Gastrocnemius medialis (tissue), 4 donors: ENCODE measurements at regions not wholly inside any gene's neighbourhood (a gene's known extent, or its start where the extent isn't known, plus 50 kb on each side); places are given as distances from the start of the nearest gene placed in this dataset.

Source experiments
- ATAC-seq, 2 donors: fragments of 150-250 bp; one replicate each; pipeline ENCODE4 v1.9.1; 2016
- DNase-seq, 2 donors: peaks; one replicate each; pipeline ENCODE4 v3.0.0-alpha.2; 2019
- H3K27ac ChIP-seq, 4 donors: fragments of 200-600 bp; sonication (generic); 1 replicate in 1 of 4; 2 replicates in 3 of 4; pipeline ENCODE4 v1.5.1; 2016 to 2018; ENCODE audit warnings: mild to moderate bottlenecking in 2 of 4, moderate library complexity in 1 of 4
- H3K27me3 ChIP-seq, 3 donors: fragments of 200-600 bp; sonication (generic) in 2 of 3; 1 replicate in 1 of 3; 2 replicates in 2 of 3; pipeline versions ENCODE4 v1.5.1 to v1.6.0; 2016 to 2019; ENCODE audit warnings: mild to moderate bottlenecking in 1 of 3, moderate library complexity in 1 of 3
- H3K36me3 ChIP-seq, 2 donors: fragments of 200-600 bp; sonication (generic) in 1 of 2; one replicate each; pipeline ENCODE4 v1.5.1; 2017 to 2018
- H3K4me1 ChIP-seq, 2 donors: fragments of 200-600 bp; sonication (generic) in 1 of 2; one replicate each; pipeline ENCODE4 v1.5.1; 2016 to 2017; ENCODE audit warnings: mild to moderate bottlenecking in 2 of 2
- H3K4me3 ChIP-seq, 4 donors: fragments of 200-600 bp; sonication (generic) in 3 of 4; 1 replicate in 1 of 4; 2 replicates in 3 of 4; pipeline ENCODE4 v1.5.1; 2016 to 2019; ENCODE audit warnings: mild to moderate bottlenecking in 2 of 4
- H3K9me3 ChIP-seq, 3 donors: fragments of 200-600 bp; sonication (generic) in 2 of 3; 1 replicate in 1 of 3; 2 replicates in 2 of 3; pipeline ENCODE4 v1.5.1; 2016 to 2019
- CTCF ChIP-seq, 5 experiments: fragments of 450-650 bp in 3 of 5; fragments of 200-600 bp in 2 of 5; sonication (generic) in 2 of 5; IDR thresholded peaks in 4 of 5; conservative IDR thresholded peaks in 1 of 5; 1 replicate in 4 of 5; 2 replicates in 1 of 5; pipeline ENCODE4 v1.5.1; 2016 to 2019; ENCODE audit warnings: antibody characterized with exemption in 5 of 5, mild to moderate bottlenecking in 3 of 5, moderate library complexity in 3 of 5
- POLR2A ChIP-seq, 2 donors: fragments of 450-650 bp; IDR thresholded peaks; one replicate each; pipeline ENCODE4 v1.6.1; 2017; ENCODE audit warnings: antibody characterized with exemption in 2 of 2, mild to moderate bottlenecking in 2 of 2, moderate library complexity in 2 of 2
- in situ Hi-C, 4 donors: fragments of 200-750 bp; cut with MboI; loops; one replicate each; pipeline versions ENCODE4 v1.15.0 to v1.8.0; 2017; ENCODE audit warnings: low sequenced_read_pairs in 4 of 4
- intact Hi-C: fragments of 100-400 bp; cut with DNase I; formaldehyde crosslinking; loops from one replicate; pipeline ENCODE4 v1.15.1; 2023; ENCODE audit warnings: low total_unique reads

- DNase-seq (no peak), ATAC-seq (no peak)
- Histone ChIP-seq H3K4me1 (no peaks in the 10 kb centered on the region), H3K27me3 (no peaks in the 10 kb centered on the region), H3K9me3 (no peaks in the 10 kb centered on the region), H3K27ac (no peak overlapping the region), H3K4me3 (no peak overlapping the region), H3K36me3 (no peaks in the 10 kb centered on the region)
- intact Hi-C loops, result no loop called here
- in situ Hi-C loops, result no loop called here
- TF ChIP-seq POLR2A (IDR thresholded peaks at IDR 0.05) (no peak), CTCF (IDR thresholded peaks at IDR 0.05 in 4 of 5, conservative IDR thresholded peaks at IDR 0.05 in 1 of 5) (no peak)
Observed at GRCh38 chr9:115276621-115277020, 158.7 kb upstream of the TNC start.

GRCh38 chr9:115277301-115277700 is 159.3 kb upstream of the TNC start:
- no peaks in the 10 kb centered on the region for H3K9me3 ChIP-seq
- no peaks in the 10 kb centered on the region for H3K4me1 ChIP-seq
- ATAC-seq (no peak), DNase-seq (no peak)
- no peaks in the 10 kb centered on the region for H3K27me3 ChIP-seq
- in situ Hi-C loops (no loop called here), intact Hi-C loops (no loop called here)
- H3K27ac ChIP-seq, result no peak overlapping the region
- TF ChIP-seq CTCF (IDR thresholded peaks at IDR 0.05 in 4 of 5, conservative IDR thresholded peaks at IDR 0.05 in 1 of 5) (no peak), POLR2A (IDR thresholded peaks at IDR 0.05) (no peak)
- H3K4me3 ChIP-seq, result no peak overlapping the region
- no peaks in the 10 kb centered on the region for H3K36me3 ChIP-seq

DNA sequence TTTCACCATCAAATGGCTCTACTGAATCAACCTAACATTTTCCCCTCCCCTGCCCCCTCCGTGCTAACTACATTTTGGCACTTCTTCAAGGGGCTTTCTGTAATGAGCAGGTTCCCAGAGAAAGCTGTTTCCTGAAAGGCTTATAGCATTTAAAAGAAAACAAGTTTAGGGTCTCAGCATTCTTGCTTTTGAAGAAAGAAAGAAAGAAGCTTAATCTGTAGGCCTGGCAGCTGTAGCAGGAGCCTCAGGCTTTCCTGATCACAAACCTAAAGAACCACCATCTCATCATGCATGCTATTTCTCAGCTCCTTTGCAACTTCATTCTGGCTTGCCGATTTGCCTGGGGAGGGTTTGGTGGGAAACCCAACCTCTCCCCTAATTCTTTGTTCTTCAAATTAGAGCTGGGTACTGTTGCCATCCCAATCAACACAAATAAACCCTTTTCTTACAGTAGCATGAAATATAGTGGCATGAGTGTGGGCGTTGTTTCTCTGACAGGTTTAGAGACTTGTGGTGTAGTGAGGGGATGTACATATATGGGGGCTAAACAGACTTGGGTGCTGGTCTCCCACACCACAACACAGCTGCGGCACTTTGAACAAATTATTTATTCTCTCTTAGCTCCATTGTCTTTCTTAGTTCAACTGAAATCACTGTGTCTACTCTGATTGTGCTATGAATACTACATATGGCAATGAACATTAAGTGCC is 160.5 kb upstream of the TNC start:
- ATAC-seq, result no peak
- TF ChIP-seq CTCF (IDR thresholded peaks at IDR 0.05 in 4 of 5, conservative IDR thresholded peaks at IDR 0.05 in 1 of 5), result no peak
- TF ChIP-seq POLR2A (IDR thresholded peaks at IDR 0.05), result no peak
- intact Hi-C loops (no loop called here), in situ Hi-C loops (no loop called here)
- Histone ChIP-seq H3K27ac (no peak overlapping the region), H3K4me1 (no peaks in the 10 kb centered on the region), H3K36me3 (no peaks in the 10 kb centered on the region), H3K4me3 (no peak overlapping the region), H3K9me3 (no peaks in the 10 kb centered on the region), H3K27me3 (no peaks in the 10 kb centered on the region)
- no peak for DNase-seq

DNA sequence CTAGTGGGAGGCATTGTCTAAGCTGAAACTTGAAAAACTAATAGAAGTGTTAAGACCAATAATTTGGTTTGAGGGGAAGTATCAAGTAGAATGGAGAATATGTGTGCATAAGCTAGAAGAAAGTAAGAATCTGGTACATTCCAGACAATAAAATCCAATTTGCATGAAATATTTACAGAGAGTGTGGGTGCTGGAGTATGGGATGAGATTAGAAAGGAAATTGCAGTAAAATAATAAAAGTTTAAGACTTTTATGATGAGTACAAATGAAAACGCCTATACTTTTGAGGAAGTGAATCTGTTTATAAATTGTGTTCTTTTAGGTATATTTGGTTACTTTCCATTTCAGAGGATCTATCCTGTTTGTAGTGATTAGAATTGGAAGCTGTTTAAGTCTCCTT is 165.4 kb upstream of the TNC start:
- ATAC-seq (no peak), DNase-seq (no peak)
- Histone ChIP-seq H3K4me3 (no peak overlapping the region), H3K27me3 (no peaks in the 10 kb centered on the region), H3K4me1 (no peaks in the 10 kb centered on the region), H3K27ac (no peak overlapping the region), H3K9me3 (no peaks in the 10 kb centered on the region), H3K36me3 (no peaks in the 10 kb centered on the region)
- intact Hi-C loops, result no loop called here
- in situ Hi-C loops, result no loop called here
- no peak for TF ChIP-seq CTCF (IDR thresholded peaks at IDR 0.05 in 4 of 5, conservative IDR thresholded peaks at IDR 0.05 in 1 of 5)
- TF ChIP-seq POLR2A (IDR thresholded peaks at IDR 0.05), result no peak

DNA sequence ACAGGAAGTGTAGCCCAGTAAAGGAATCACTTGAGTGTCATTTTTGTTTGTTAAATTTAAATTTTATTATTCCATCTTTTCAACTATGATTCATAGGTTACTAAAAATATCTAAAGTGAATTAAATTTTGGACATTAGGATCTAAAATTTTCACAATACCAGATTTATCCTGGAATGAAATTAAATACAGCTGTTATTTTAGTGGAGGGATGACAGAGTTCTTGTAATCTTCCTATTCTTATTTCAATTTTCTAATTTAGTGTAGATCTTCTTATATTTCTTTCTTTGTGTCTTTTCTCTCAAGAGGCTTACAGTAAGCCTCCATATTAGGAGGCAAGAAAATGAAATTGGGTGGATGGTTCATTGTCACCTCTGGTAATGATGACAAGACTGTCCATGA is 167.9 kb upstream of the TNC start:
- no peak for DNase-seq
- no peak for ATAC-seq
- H3K27me3 ChIP-seq, result no peaks in the 10 kb centered on the region

More for the DNA sequence above, 167.9 kb upstream of the TNC start:
- H3K4me3 ChIP-seq, result no peak overlapping the region
- H3K36me3 ChIP-seq, result no peaks in the 10 kb centered on the region
- H3K27ac ChIP-seq, result no peak overlapping the region
- TF ChIP-seq POLR2A (IDR thresholded peaks at IDR 0.05) (no peak), CTCF (IDR thresholded peaks at IDR 0.05 in 4 of 5, conservative IDR thresholded peaks at IDR 0.05 in 1 of 5) (no peak)
- H3K4me1 ChIP-seq, result no peaks in the 10 kb centered on the region
- intact Hi-C loops (no loop called here), in situ Hi-C loops (no loop called here)
- H3K9me3 ChIP-seq, result no peaks in the 10 kb centered on the region
